Kidney epithelial cell (primary cell): ENCODE measurements at regions not wholly inside any gene's neighbourhood (a gene's known extent, or its start where the extent isn't known, plus 50 kb on each side); places are given as distances from the start of the nearest gene placed in this dataset.
A peak's percentile ranks its signal among the peaks of the same experiment; 100 is the strongest.

Experiments used
- DNase-seq: peaks from one replicate; pipeline ENCODE4 v3.0.0-alpha.2; 2010; ENCODE audit warnings: low read depth
- H3K27me3 ChIP-seq: 2 replicates; pipeline ENCODE4 v1.6.0; 2011; ENCODE audit warnings: low read length; ENCODE audit not compliant: control insufficient read depth, insufficient read depth
- H3K36me3 ChIP-seq: 2 replicates; pipeline ENCODE4 v1.5.1; 2011; ENCODE audit warnings: low read length; ENCODE audit not compliant: control insufficient read depth, insufficient read depth
- H3K4me3 ChIP-seq: 2 replicates; pipeline ENCODE4 v1.5.1; 2011; ENCODE audit warnings: low read depth, mild to moderate bottlenecking, control low read depth, low read length
- TF ChIP-seq, protein P1 (sequence below): IDR thresholded peaks from 2 replicates; pipeline ENCODE4 v1.5.1; 2011; ENCODE audit warnings: mild to moderate bottlenecking, moderate library complexity, low read length, control low read depth, inconsistent platforms; ENCODE audit not compliant: insufficient read depth, poor library complexity, severe bottlenecking

GRCh38 chr1:218874313-218874712 lies 299.4 kb upstream of the LYPLAL1 start:
- Histone ChIP-seq H3K36me3 (no peaks in the 10 kb centered on the region), H3K27me3 (no peaks in the 10 kb centered on the region), H3K4me3 (no peak overlapping the region)
- TF ChIP-seq, protein P1, sequence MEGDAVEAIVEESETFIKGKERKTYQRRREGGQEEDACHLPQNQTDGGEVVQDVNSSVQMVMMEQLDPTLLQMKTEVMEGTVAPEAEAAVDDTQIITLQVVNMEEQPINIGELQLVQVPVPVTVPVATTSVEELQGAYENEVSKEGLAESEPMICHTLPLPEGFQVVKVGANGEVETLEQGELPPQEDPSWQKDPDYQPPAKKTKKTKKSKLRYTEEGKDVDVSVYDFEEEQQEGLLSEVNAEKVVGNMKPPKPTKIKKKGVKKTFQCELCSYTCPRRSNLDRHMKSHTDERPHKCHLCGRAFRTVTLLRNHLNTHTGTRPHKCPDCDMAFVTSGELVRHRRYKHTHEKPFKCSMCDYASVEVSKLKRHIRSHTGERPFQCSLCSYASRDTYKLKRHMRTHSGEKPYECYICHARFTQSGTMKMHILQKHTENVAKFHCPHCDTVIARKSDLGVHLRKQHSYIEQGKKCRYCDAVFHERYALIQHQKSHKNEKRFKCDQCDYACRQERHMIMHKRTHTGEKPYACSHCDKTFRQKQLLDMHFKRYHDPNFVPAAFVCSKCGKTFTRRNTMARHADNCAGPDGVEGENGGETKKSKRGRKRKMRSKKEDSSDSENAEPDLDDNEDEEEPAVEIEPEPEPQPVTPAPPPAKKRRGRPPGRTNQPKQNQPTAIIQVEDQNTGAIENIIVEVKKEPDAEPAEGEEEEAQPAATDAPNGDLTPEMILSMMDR, result no peak
- DNase-seq, result peak; percentile 32

- DNase-seq, result no peak
- no peak overlapping the region for H3K4me3 ChIP-seq
- H3K36me3 ChIP-seq, result no peaks in the 10 kb centered on the region
- TF ChIP-seq, protein P1, result no peak
- no peaks in the 10 kb centered on the region for H3K27me3 ChIP-seq
Observed at GRCh38 chr1:218874801-218875400, 298.8 kb upstream of the LYPLAL1 start.

DNA sequence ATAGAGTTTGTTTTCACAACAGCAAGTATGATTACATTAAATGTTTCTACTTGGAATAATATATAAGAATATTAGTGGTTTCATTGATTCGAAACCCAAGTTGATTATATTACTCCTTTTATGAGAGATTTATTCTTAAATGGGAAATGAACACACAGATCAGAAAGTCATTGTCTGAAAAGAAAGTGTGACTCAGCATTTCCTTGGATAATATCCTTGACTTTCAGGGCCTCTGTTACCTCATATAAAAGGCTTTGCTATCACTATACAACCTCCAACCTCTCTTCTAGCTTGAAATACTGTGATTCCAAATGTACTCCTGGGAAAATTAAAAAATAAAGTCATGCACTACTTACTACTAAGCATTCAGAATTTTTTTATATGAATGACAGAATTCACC lies 295.3 kb upstream of the LYPLAL1 start:
- Histone ChIP-seq H3K36me3 (no peaks in the 10 kb centered on the region), H3K4me3 (no peak overlapping the region), H3K27me3 (no peaks in the 10 kb centered on the region)
- DNase-seq, result no peak
- TF ChIP-seq, protein P1, result no peak

GRCh38 chr1:218880484-218881060 lies 293.1 kb upstream of the LYPLAL1 start:
- Histone ChIP-seq H3K27me3 (no peaks in the 10 kb centered on the region), H3K4me3 (no peak overlapping the region), H3K36me3 (no peaks in the 10 kb centered on the region)
- no peak for DNase-seq
- TF ChIP-seq, protein P1, result no peak

- Histone ChIP-seq H3K4me3 (no peak overlapping the region), H3K36me3 (no peaks in the 10 kb centered on the region), H3K27me3 (no peaks in the 10 kb centered on the region)
- TF ChIP-seq, protein P1, result no peak
- no peak for DNase-seq
Observed at GRCh38 chr1:218882454-218882853, 291.2 kb upstream of the LYPLAL1 start.
